OCI-LY3 (cell line): ENCODE measurements at regions not wholly inside any gene's neighbourhood (a gene's known extent, or its start where the extent isn't known, plus 50 kb on each side); places are given as distances from the start of the nearest gene placed in this dataset.

ENCODE experiments used
- H2AFZ ChIP-seq: fragments of 200-600, 300-600 bp; shearing (Covaris generic); 2 replicates; pipeline ENCODE4 v1.6.0; 2014; ENCODE audit warnings: antibody characterized with exemption, low read depth, low read length
- H3K27ac ChIP-seq: fragments of 200-600, 300-600 bp; sonication (generic); 2 replicates; pipeline ENCODE4 v1.5.1; 2014; ENCODE audit warnings: mild to moderate bottlenecking, low read length, moderate library complexity, mixed read lengths
- H3K27me3 ChIP-seq: fragments of 200-600, 300-600 bp; sonication (generic); 2 replicates; pipeline ENCODE4 v1.6.1; 2014; ENCODE audit warnings: low read depth, low read length, mixed read lengths
- H3K36me3 ChIP-seq: fragments of 200-600, 300-600 bp; sonication (generic); replicated peaks from 2 replicates; pipeline ENCODE3; 2014; ENCODE audit warnings: low read depth, low read length, mixed read lengths
- H3K4me1 ChIP-seq: fragments of 300-600, 200-600 bp; sonication (generic); 2 replicates; pipeline ENCODE4 v1.6.1; 2014; ENCODE audit warnings: low read length, mixed read lengths
- H3K4me2 ChIP-seq: fragments of 200-600, 300-600 bp; sonication (generic); 2 replicates; pipeline ENCODE4 v1.6.1; 2014; ENCODE audit warnings: low read length, mixed read lengths
- H3K4me3 ChIP-seq: fragments of 300-600, 200-600 bp; sonication (generic); 2 replicates; pipeline ENCODE4 v1.5.1; 2014; ENCODE audit warnings: antibody characterized with exemption, mild to moderate bottlenecking, low read length, moderate library complexity
- H3K79me2 ChIP-seq: fragments of 300-600, 200-600 bp; shearing (Covaris generic); 2 replicates; pipeline ENCODE4 v1.6.1; 2014; ENCODE audit warnings: mild to moderate bottlenecking, low read length, mixed read lengths
- H3K9ac ChIP-seq: fragments of 300-600, 200-600 bp; shearing (Covaris generic); 2 replicates; pipeline ENCODE4 v1.6.0; 2014; ENCODE audit warnings: mild to moderate bottlenecking, low read length, moderate library complexity
- H3K9me3 ChIP-seq: fragments of 200-600, 300-600 bp; shearing (Covaris generic); 2 replicates; pipeline ENCODE4 v1.6.1; 2014; ENCODE audit warnings: low read length, mixed read lengths; ENCODE audit not compliant: insufficient read depth
- H4K20me1 ChIP-seq: fragments of 200-600, 300-600 bp; sonication (generic); 2 replicates; pipeline ENCODE4 v1.6.1; 2016; ENCODE audit warnings: low read length, mixed read lengths; ENCODE audit not compliant: insufficient read depth
- CTCF ChIP-seq: fragments of 200-600, 300-600 bp; sonication (generic); IDR thresholded peaks from 2 replicates; pipeline ENCODE4 v1.5.1; 2014; ENCODE audit warnings: antibody characterized with exemption, low read length, low read depth
- EZH2phosphoT487 ChIP-seq: fragments of 200-600 bp; shearing (Covaris generic); IDR thresholded peaks from 2 replicates; pipeline ENCODE4 v1.6.1; 2018; ENCODE audit warnings: antibody characterized with exemption, mixed run types, low read depth

- TF ChIP-seq CTCF: no peak
- TF ChIP-seq EZH2phosphoT487: no peak
- H3K4me1 ChIP-seq: no peaks in the 10 kb centered on the region
- no peaks in the 10 kb centered on the region for H3K27me3 ChIP-seq
- H3K27ac ChIP-seq: no peak overlapping the region
- no peaks in the 10 kb centered on the region for H4K20me1 ChIP-seq
- no peak overlapping the region for H2AFZ ChIP-seq
- H3K4me3 ChIP-seq: no peak overlapping the region
- no peaks in the 10 kb centered on the region for H3K36me3 ChIP-seq
- H3K9me3 ChIP-seq: no peaks in the 10 kb centered on the region
- no peaks in the 10 kb centered on the region for H3K79me2 ChIP-seq
- H3K4me2 ChIP-seq: no peak overlapping the region
- no peak overlapping the region for H3K9ac ChIP-seq
Measured at GRCh38 chr14:81946375-81946774, 412.7 kb upstream of the SEL1L start.

GRCh38 chr14:81946834-81947798 lies 413.5 kb upstream of the SEL1L start:
- Histone ChIP-seq H3K27me3 (no peaks in the 10 kb centered on the region), H3K4me2 (no peak overlapping the region), H3K36me3 (no peaks in the 10 kb centered on the region), H3K9ac (no peak overlapping the region), H3K79me2 (no peaks in the 10 kb centered on the region), H3K9me3 (no peaks in the 10 kb centered on the region), H3K4me3 (no peak overlapping the region), H4K20me1 (no peaks in the 10 kb centered on the region), H3K27ac (no peak overlapping the region), H3K4me1 (no peaks in the 10 kb centered on the region), H2AFZ (no peak overlapping the region)
- no peak for TF ChIP-seq CTCF
- no peak for TF ChIP-seq EZH2phosphoT487

- H4K20me1 ChIP-seq: no peaks in the 10 kb centered on the region
- H3K27me3 ChIP-seq: no peaks in the 10 kb centered on the region
- H3K79me2 ChIP-seq: no peaks in the 10 kb centered on the region
- no peaks in the 10 kb centered on the region for H3K36me3 ChIP-seq
- no peaks in the 10 kb centered on the region for H3K4me1 ChIP-seq
- no peak for TF ChIP-seq CTCF
- no peak for TF ChIP-seq EZH2phosphoT487
- H3K27ac ChIP-seq: no peak overlapping the region
- H2AFZ ChIP-seq: no peak overlapping the region
- H3K4me2 ChIP-seq: no peak overlapping the region
- no peaks in the 10 kb centered on the region for H3K9me3 ChIP-seq
- H3K4me3 ChIP-seq: no peak overlapping the region
- H3K9ac ChIP-seq: no peak overlapping the region
Measured at GRCh38 chr14:81952917-81953316, 419.3 kb upstream of the SEL1L start.

GRCh38 chr14:81953419-81953818 lies 419.8 kb upstream of the SEL1L start:
- H4K20me1 ChIP-seq: no peaks in the 10 kb centered on the region
- no peaks in the 10 kb centered on the region for H3K4me1 ChIP-seq
- TF ChIP-seq CTCF (no peak), EZH2phosphoT487 (no peak)
- no peaks in the 10 kb centered on the region for H3K9me3 ChIP-seq
- no peak overlapping the region for H3K27ac ChIP-seq
- H3K4me3 ChIP-seq: no peak overlapping the region
- H2AFZ ChIP-seq: no peak overlapping the region
- H3K4me2 ChIP-seq: no peak overlapping the region
- H3K27me3 ChIP-seq: no peaks in the 10 kb centered on the region
- H3K9ac ChIP-seq: no peak overlapping the region
- no peaks in the 10 kb centered on the region for H3K36me3 ChIP-seq
- H3K79me2 ChIP-seq: no peaks in the 10 kb centered on the region
